KMS-11 (cell line): ENCODE measurements at regions not wholly inside any gene's neighbourhood (a gene's known extent, or its start where the extent isn't known, plus 50 kb on each side); places are given as distances from the start of the nearest gene placed in this dataset.

Experiments used
- H2AFZ ChIP-seq: fragments of 200-600 bp; sonication (generic); 2 replicates; pipeline ENCODE4 v1.6.1; 2016; ENCODE audit warnings: antibody characterized with exemption, mixed run types, low read depth
- H3K27ac ChIP-seq: fragments of 200-600 bp; sonication (generic); 2 replicates; pipeline ENCODE4 v1.6.1; 2016; ENCODE audit warnings: mild to moderate bottlenecking, mixed run types
- H3K27me3 ChIP-seq: fragments of 200-600 bp; sonication (generic); 2 replicates; pipeline ENCODE4 v1.6.1; 2017; ENCODE audit warnings: mild to moderate bottlenecking, low read depth, mixed run types, moderate library complexity; ENCODE audit not compliant: insufficient read depth
- H3K36me3 ChIP-seq: fragments of 200-600 bp; sonication (generic); 2 replicates; pipeline ENCODE4 v1.6.1; 2017; ENCODE audit warnings: mild to moderate bottlenecking, mixed run types; ENCODE audit not compliant: insufficient read depth
- H3K4me1 ChIP-seq: fragments of 200-600 bp; sonication (generic); 2 replicates; pipeline ENCODE4 v1.6.1; 2016; ENCODE audit warnings: mild to moderate bottlenecking, low read depth, mixed run types; ENCODE audit not compliant: poor library complexity, severe bottlenecking
- H3K4me2 ChIP-seq: fragments of 200-600 bp; sonication (generic); 2 replicates; pipeline ENCODE4 v1.7.0; 2016; ENCODE audit warnings: mild to moderate bottlenecking, mixed run types
- H3K4me3 ChIP-seq: fragments of 200-600 bp; sonication (generic); IDR thresholded peaks from 2 replicates; pipeline ENCODE4 v1.6.1; 2017; ENCODE audit warnings: low read depth, low read length, mixed read lengths; ENCODE audit not compliant: insufficient read depth
- H3K79me2 ChIP-seq: fragments of 200-600 bp; sonication (generic); 2 replicates; pipeline ENCODE4 v1.6.1; 2016; ENCODE audit warnings: low read depth, mixed run types; ENCODE audit not compliant: insufficient read depth
- H3K9ac ChIP-seq: fragments of 200-600 bp; sonication (generic); 2 replicates; pipeline ENCODE4 v1.6.1; 2016; ENCODE audit warnings: mild to moderate bottlenecking, mixed run types
- H4K20me1 ChIP-seq: fragments of 200-600 bp; sonication (generic); 2 replicates; pipeline ENCODE4 v1.6.1; 2016; ENCODE audit warnings: mild to moderate bottlenecking, mixed run types; ENCODE audit not compliant: insufficient read depth
- TF ChIP-seq, protein P1 (sequence below): fragments of 200-600 bp; sonication (generic); conservative IDR thresholded peaks from 2 replicates; pipeline ENCODE4 v1.6.1; 2017; ENCODE audit warnings: low read depth, mild to moderate bottlenecking, antibody characterized with exemption, low read length, moderate library complexity, mixed read lengths

DNA sequence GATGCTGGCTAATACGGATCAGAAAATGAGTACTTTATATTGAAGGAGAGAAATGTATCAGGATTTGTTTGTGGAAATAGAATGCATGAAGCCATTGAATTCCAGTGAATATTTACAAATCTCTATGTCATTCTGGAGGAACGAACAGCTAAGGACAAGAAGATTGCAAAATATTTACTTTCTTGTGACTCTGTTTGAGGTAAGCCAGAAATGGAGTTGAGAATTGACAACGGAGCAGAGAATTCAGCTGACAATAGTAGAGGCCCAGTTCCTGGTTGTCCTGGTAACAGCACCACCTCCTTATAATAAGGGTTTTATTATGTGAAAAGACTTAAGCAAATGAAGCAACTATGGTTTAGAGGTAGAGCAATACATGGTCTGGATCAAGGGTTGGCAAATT lies 349.2 kb downstream of the ADCYAP1 start:
- TF ChIP-seq, protein P1, sequence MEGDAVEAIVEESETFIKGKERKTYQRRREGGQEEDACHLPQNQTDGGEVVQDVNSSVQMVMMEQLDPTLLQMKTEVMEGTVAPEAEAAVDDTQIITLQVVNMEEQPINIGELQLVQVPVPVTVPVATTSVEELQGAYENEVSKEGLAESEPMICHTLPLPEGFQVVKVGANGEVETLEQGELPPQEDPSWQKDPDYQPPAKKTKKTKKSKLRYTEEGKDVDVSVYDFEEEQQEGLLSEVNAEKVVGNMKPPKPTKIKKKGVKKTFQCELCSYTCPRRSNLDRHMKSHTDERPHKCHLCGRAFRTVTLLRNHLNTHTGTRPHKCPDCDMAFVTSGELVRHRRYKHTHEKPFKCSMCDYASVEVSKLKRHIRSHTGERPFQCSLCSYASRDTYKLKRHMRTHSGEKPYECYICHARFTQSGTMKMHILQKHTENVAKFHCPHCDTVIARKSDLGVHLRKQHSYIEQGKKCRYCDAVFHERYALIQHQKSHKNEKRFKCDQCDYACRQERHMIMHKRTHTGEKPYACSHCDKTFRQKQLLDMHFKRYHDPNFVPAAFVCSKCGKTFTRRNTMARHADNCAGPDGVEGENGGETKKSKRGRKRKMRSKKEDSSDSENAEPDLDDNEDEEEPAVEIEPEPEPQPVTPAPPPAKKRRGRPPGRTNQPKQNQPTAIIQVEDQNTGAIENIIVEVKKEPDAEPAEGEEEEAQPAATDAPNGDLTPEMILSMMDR = no peak
- no peaks in the 10 kb centered on the region for H3K4me1 ChIP-seq
- no peak overlapping the region for H2AFZ ChIP-seq
- no peaks in the 10 kb centered on the region for H4K20me1 ChIP-seq
- H3K4me2 ChIP-seq = no peak overlapping the region
- no peak overlapping the region for H3K27ac ChIP-seq
- H3K9ac ChIP-seq = no peak overlapping the region
- no peak overlapping the region for H3K4me3 ChIP-seq
- H3K27me3 ChIP-seq = no peaks in the 10 kb centered on the region
- no peaks in the 10 kb centered on the region for H3K79me2 ChIP-seq
- no peaks in the 10 kb centered on the region for H3K36me3 ChIP-seq

DNA sequence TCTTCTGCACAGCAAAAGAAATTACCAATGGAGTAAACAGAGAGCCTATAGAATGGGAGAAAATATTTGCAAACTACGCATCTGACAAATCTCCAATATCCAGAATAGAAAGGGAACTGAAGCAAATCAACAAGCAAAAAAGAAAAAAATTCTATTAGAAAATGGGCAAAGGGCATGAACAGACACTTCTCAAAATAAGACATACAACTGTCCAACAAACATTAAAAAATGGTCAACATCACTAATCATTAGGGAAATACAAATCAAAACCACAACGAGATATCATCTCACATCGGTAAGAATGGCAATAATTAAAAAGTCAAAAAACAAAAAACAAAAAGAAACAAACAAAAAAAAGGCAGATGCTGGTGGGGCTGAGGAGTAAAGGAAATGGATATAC lies 356.4 kb downstream of the ADCYAP1 start:
- Histone ChIP-seq H3K4me2 (no peak overlapping the region), H4K20me1 (no peaks in the 10 kb centered on the region), H3K9ac (no peak overlapping the region), H3K79me2 (no peaks in the 10 kb centered on the region), H3K27me3 (no peaks in the 10 kb centered on the region), H3K36me3 (no peaks in the 10 kb centered on the region), H3K4me3 (no peak overlapping the region), H2AFZ (no peak overlapping the region), H3K27ac (no peak overlapping the region), H3K4me1 (no peaks in the 10 kb centered on the region)
- TF ChIP-seq, protein P1 = no peak

DNA sequence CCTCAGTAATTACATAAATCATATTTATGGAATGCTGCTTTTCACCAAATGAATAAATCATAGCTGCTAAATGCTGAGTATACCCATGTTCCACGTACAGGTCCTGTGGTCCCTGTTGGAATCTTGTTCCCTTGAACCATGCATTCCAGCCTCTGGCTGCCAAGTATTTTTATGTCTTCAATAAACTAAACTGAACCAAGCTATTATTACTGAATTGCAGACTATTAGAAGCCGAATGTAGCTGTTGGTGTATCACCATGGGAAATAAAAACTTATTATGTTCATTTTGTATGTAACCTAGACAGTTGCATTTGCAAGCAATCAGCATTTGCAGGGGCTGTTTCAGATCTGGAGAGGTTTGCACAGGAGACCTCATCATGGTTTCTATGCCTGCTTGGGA lies 362.4 kb downstream of the ADCYAP1 start:
- H4K20me1 ChIP-seq = no peaks in the 10 kb centered on the region
- no peaks in the 10 kb centered on the region for H3K79me2 ChIP-seq
- TF ChIP-seq, protein P1 = no peak
- H2AFZ ChIP-seq = no peak overlapping the region
- H3K9ac ChIP-seq = no peak overlapping the region
- no peaks in the 10 kb centered on the region for H3K27me3 ChIP-seq
- H3K4me3 ChIP-seq = no peak overlapping the region
- H3K36me3 ChIP-seq = no peaks in the 10 kb centered on the region
- H3K27ac ChIP-seq = no peak overlapping the region
- no peaks in the 10 kb centered on the region for H3K4me1 ChIP-seq
- H3K4me2 ChIP-seq = no peak overlapping the region

DNA sequence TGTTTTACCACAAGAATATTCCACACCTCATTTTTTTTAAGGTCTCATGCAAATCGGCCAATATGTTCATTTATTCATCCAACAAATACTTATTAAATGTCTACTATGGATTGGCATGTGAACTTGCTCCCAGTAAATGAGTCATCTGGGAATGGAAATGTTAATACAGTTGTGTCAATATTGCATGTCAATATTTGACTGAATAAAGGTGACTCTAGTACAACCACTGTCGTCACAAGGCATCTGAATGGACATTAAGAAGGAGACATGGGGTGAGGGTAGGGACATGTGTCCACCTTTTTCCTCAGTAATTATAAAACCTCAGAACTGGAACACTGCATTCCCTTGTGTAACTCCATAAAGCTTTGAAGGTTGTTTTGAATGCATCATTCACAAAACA lies 365.4 kb downstream of the ADCYAP1 start:
- no peaks in the 10 kb centered on the region for H3K27me3 ChIP-seq
- no peak overlapping the region for H3K4me3 ChIP-seq
- H3K36me3 ChIP-seq = no peaks in the 10 kb centered on the region
- H3K79me2 ChIP-seq = no peaks in the 10 kb centered on the region
- H3K4me1 ChIP-seq = no peaks in the 10 kb centered on the region
- no peak overlapping the region for H3K4me2 ChIP-seq
- H3K9ac ChIP-seq = no peak overlapping the region
- TF ChIP-seq, protein P1 = no peak
- no peaks in the 10 kb centered on the region for H4K20me1 ChIP-seq
- H3K27ac ChIP-seq = no peak overlapping the region
- no peak overlapping the region for H2AFZ ChIP-seq

DNA sequence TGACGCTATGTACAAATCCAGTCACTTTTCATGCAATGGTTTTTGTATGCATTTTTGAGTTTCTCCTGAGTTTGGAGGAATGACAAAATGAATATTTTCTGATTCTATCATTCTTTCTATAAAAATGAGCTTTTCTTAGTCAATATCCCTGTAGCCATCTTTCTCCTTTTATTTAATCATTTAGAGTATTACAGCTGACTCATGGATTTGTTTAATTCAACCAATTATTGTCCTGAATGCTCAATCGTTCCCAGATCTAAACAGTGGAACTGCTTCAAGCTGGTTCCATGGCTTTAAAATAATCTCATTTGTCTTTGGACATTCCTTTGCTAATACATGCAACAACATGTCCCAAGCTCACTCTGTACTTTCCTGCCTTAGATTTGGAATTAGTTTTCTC lies 368.8 kb downstream of the ADCYAP1 start:
- H3K4me2 ChIP-seq = no peak overlapping the region
- TF ChIP-seq, protein P1 = no peak
- H4K20me1 ChIP-seq = no peaks in the 10 kb centered on the region
- H3K79me2 ChIP-seq = no peaks in the 10 kb centered on the region
- no peak overlapping the region for H2AFZ ChIP-seq
- no peak overlapping the region for H3K9ac ChIP-seq
- no peaks in the 10 kb centered on the region for H3K36me3 ChIP-seq
- H3K27me3 ChIP-seq = no peaks in the 10 kb centered on the region
- H3K4me3 ChIP-seq = no peak overlapping the region
- no peak overlapping the region for H3K27ac ChIP-seq
- H3K4me1 ChIP-seq = no peaks in the 10 kb centered on the region
